Right lobe of liver (tissue), 6 donors: ENCODE measurements at regions not wholly inside any gene's neighbourhood (a gene's known extent, or its start where the extent isn't known, plus 50 kb on each side); places are given as distances from the start of the nearest gene placed in this dataset.

ENCODE experiments used
- ATAC-seq, 4 donors: fragments of 200-7000 bp; cut with Tn5 transposase; one replicate each; pipeline ENCODE4 v1.9.1; 2020; ENCODE audit warnings: mild to moderate bottlenecking in 4 of 4, moderate library complexity in 4 of 4
- DNase-seq, 3 donors: peaks; one replicate each; pipeline ENCODE4 v3.0.0-alpha.2; 2020
- H3K27ac ChIP-seq, 3 donors: fragments of 200-600 bp; one replicate each; pipeline ENCODE4 v1.8.0; 2022
- H3K27me3 ChIP-seq, 2 donors: fragments of 200-600 bp; one replicate each; pipeline ENCODE4 v1.8.0; 2022
- H3K36me3 ChIP-seq, 4 donors: fragments of 200-600 bp; sonication (generic) in 1 of 4; one replicate each; pipeline versions ENCODE4 v1.5.1 to v1.8.0; 2017 to 2022; ENCODE audit warnings: control low read depth in 1 of 4
- H3K4me1 ChIP-seq, 4 donors: fragments of 200-600 bp; sonication (generic) in 1 of 4; one replicate each; pipeline versions ENCODE4 v1.5.1 to v1.8.0; 2017 to 2022; ENCODE audit warnings: control low read depth in 1 of 4
- H3K4me3 ChIP-seq, 3 donors: fragments of 200-600 bp; one replicate each; pipeline ENCODE4 v1.8.0; 2022
- H3K9me3 ChIP-seq, 4 donors: fragments of 200-600 bp; sonication (generic) in 1 of 4; one replicate each; pipeline versions ENCODE4 v1.5.1 to v1.8.0; 2017 to 2022; ENCODE audit warnings: control low read depth in 1 of 4
- POLR2A ChIP-seq: fragments of 450-650 bp; IDR thresholded peaks from one replicate; pipeline ENCODE4 v1.6.1; 2017; ENCODE audit warnings: antibody characterized with exemption, mild to moderate bottlenecking
- WGBS: methylation state at CpG from one replicate; pipeline ENCODE4 v1.1.6; 2018; ENCODE audit warnings: low coverage, low lambda C conversion rate; ENCODE audit not compliant: insufficient coverage; ENCODE audit errors: missing lambda C conversion rate; 5-methylcytosine and 5-hydroxymethylcytosine counted together
- intact Hi-C, 2 donors: fragments of 100-400 bp; cut with DNase I; formaldehyde crosslinking; loops; one replicate each; pipeline versions ENCODE4 v1.11.2 to v1.14.1; 2022
- TF ChIP-seq, protein P1 (sequence below), 4 donors: fragments of 200-600 bp in 3 of 4; fragments of 450-650 bp in 1 of 4; IDR thresholded peaks; one replicate each; pipeline versions ENCODE4 v1.5.1 to v1.8.0; 2016 to 2022; ENCODE audit warnings: antibody characterized with exemption in 4 of 4, mild to moderate bottlenecking in 2 of 4
- donor health status: DM: no; HTN: yes; CAD: no.
- donor health status: DM: no; HTN: no; CAD: no.
- donor health status: DM: no; HTN: no; CAD: no.
- donor health status: DM: no; HTN: yes; CAD: no.
- donor health status: DM: no; HTN: yes; CAD: no.

GRCh38 chr4:18479825-18480224 lies 458.3 kb upstream of the LCORL start:
- Histone ChIP-seq H3K27ac (no peak overlapping the region), H3K36me3 (no peaks in the 10 kb centered on the region), H3K4me3 (no peak overlapping the region), H3K4me1 (no peaks in the 10 kb centered on the region), H3K27me3 (no peaks in the 10 kb centered on the region), H3K9me3 (no peaks in the 10 kb centered on the region)
- intact Hi-C loops = no loop called here
- ATAC-seq (no peak), DNase-seq (no peak)
- no peak for TF ChIP-seq POLR2A
- TF ChIP-seq, protein P1, sequence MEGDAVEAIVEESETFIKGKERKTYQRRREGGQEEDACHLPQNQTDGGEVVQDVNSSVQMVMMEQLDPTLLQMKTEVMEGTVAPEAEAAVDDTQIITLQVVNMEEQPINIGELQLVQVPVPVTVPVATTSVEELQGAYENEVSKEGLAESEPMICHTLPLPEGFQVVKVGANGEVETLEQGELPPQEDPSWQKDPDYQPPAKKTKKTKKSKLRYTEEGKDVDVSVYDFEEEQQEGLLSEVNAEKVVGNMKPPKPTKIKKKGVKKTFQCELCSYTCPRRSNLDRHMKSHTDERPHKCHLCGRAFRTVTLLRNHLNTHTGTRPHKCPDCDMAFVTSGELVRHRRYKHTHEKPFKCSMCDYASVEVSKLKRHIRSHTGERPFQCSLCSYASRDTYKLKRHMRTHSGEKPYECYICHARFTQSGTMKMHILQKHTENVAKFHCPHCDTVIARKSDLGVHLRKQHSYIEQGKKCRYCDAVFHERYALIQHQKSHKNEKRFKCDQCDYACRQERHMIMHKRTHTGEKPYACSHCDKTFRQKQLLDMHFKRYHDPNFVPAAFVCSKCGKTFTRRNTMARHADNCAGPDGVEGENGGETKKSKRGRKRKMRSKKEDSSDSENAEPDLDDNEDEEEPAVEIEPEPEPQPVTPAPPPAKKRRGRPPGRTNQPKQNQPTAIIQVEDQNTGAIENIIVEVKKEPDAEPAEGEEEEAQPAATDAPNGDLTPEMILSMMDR (IDR thresholded peaks at IDR 0.05) = no peak
- WGBS = 31% methylated on average over 3 of the region's 3 CpGs

GRCh38 chr4:18463987-18464559 lies 442.5 kb upstream of the LCORL start:
- no peak for ATAC-seq
- 32% methylated on average over 4 of the region's 4 CpGs for WGBS

DNA sequence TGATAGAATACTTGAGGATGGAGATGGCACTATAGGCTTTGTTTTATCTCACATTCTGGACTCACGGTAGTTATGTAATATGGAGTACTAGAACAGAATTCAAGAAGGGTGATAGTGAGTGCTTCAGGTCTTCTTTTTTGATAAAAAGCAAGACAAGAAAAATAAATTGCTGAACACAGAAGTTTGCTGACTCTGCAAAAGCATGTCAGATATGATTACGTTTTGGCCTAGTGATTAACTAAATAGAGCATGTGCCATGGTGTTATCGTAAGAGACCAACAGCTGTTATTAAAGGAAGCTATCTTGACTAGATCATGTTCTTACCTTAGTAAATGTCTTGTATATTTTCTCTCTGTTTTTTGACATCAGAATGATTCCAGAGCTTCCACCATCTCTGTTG lies 436.9 kb upstream of the LCORL start:
- no peak for ATAC-seq
- intact Hi-C loops = no loop called here
- DNase-seq = no peak
- Histone ChIP-seq H3K27ac (no peak overlapping the region), H3K4me3 (no peak overlapping the region), H3K36me3 (no peaks in the 10 kb centered on the region), H3K9me3 (no peaks in the 10 kb centered on the region), H3K4me1 (no peaks in the 10 kb centered on the region), H3K27me3 (no peaks in the 10 kb centered on the region)
- WGBS = 59% methylated on average over 3 of the region's 3 CpGs
- TF ChIP-seq, protein P1 (IDR thresholded peaks at IDR 0.05) = no peak
- no peak for TF ChIP-seq POLR2A

More at GRCh38 chr4:18463987-18464559, 442.5 kb upstream of the LCORL start:
- H3K27ac ChIP-seq = no peak overlapping the region
- intact Hi-C loops = no loop called here
- no peaks in the 10 kb centered on the region for H3K9me3 ChIP-seq
- H3K36me3 ChIP-seq = no peaks in the 10 kb centered on the region
- TF ChIP-seq POLR2A = no peak
- TF ChIP-seq, protein P1 (IDR thresholded peaks at IDR 0.05) = no peak
- no peak for DNase-seq
- H3K4me1 ChIP-seq = no peaks in the 10 kb centered on the region
- H3K4me3 ChIP-seq = no peak overlapping the region
- H3K27me3 ChIP-seq = no peaks in the 10 kb centered on the region

GRCh38 chr4:18454349-18454748 lies 432.8 kb upstream of the LCORL start:
- Histone ChIP-seq H3K4me1 (no peaks in the 10 kb centered on the region), H3K9me3 (no peaks in the 10 kb centered on the region), H3K27ac (no peak overlapping the region), H3K36me3 (no peaks in the 10 kb centered on the region), H3K4me3 (no peak overlapping the region), H3K27me3 (no peaks in the 10 kb centered on the region)
- WGBS = no CpG with 5 or more reads among the region's 3 CpGs
- no peak for ATAC-seq
- TF ChIP-seq, protein P1 (IDR thresholded peaks at IDR 0.05) = no peak
- no peak for TF ChIP-seq POLR2A
- no peak for DNase-seq
- intact Hi-C loops = no loop called here

DNA sequence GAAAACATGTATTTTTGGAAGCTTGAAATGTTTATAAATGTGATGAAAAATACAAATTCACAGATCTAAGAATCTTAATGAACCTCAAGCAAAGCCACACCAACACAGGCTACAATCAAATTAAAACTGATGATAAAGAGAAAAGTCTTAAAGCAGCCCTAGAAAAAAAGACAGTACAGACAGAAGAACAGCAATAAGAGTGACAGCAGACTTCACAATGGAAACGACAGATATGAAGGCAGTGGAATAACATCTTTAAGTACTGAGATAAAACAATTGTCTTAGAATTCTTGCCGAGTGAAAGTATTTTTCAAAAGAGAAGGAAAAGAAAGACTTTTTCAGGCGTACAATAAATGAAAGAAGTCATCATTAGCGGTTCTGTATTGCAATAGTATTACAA lies 423.6 kb upstream of the LCORL start:
- TF ChIP-seq, protein P1 (IDR thresholded peaks at IDR 0.05) = no peak
- no peak for TF ChIP-seq POLR2A
- H3K4me1 ChIP-seq = no peaks in the 10 kb centered on the region
- H3K36me3 ChIP-seq = no peaks in the 10 kb centered on the region
- H3K4me3 ChIP-seq = no peak overlapping the region
- WGBS = 49% methylated on average over 4 of the region's 4 CpGs
- H3K27me3 ChIP-seq = no peaks in the 10 kb centered on the region
- DNase-seq (no peak), ATAC-seq (no peak)
- H3K27ac ChIP-seq = no peak overlapping the region
- intact Hi-C loops = no loop called here
- no peaks in the 10 kb centered on the region for H3K9me3 ChIP-seq
